ENCODE measurements at regions not wholly inside any gene's neighbourhood (a gene's known extent, or its start where the extent isn't known, plus 50 kb on each side); places are given as distances from the start of the nearest gene placed in this dataset.

GRCh38 chr11:24238771-24239645 is 257.8 kb upstream of the LUZP2 start:
- 64 to 79% methylated on average over 3 of the region's 3 CpGs for WGBS, 2 donors
- ATAC-seq (ENCODE audit: insufficient read depth, low FRiP score) (peak; percentile 60), DNase-seq (peak in 1 of 3 donors; percentile 20)
- H3K27me3 ChIP-seq (ENCODE audit: control insufficient read depth in 3 of 3, insufficient read depth in 3 of 3, low read length in 2 of 3) = no peaks in the 10 kb centered on the region
- TF ChIP-seq CTCF (IDR thresholded peaks at IDR 0.05; ENCODE audit: control extremely low read depth, extremely low read depth) = no peak
- no peaks in the 10 kb centered on the region for H3K36me3 ChIP-seq (ENCODE audit: control insufficient read depth in 4 of 4, insufficient read depth in 4 of 4, low read length in 4 of 4)
- no peaks in the 10 kb centered on the region for H3K4me1 ChIP-seq (ENCODE audit: control insufficient read depth in 5 of 5, insufficient read depth in 5 of 5, low read length in 5 of 5)
- no peaks in the 10 kb centered on the region for H3K9me3 ChIP-seq (ENCODE audit: control insufficient read depth in 4 of 4, insufficient read depth in 3 of 4, low read length in 3 of 4)
- H3K27ac ChIP-seq (ENCODE audit: low read depth in 1 of 2, low read length in 1 of 2) = no peak overlapping the region
- H3K9ac ChIP-seq (ENCODE audit: insufficient read depth in 1 of 2, low read length in 2 of 2) = no peak overlapping the region
- H3K4me3 ChIP-seq = no peak overlapping the region

- no peak for TF ChIP-seq CTCF (IDR thresholded peaks at IDR 0.05; ENCODE audit: control extremely low read depth, extremely low read depth)
- ATAC-seq (ENCODE audit: insufficient read depth, low FRiP score) = no peak
- no peak overlapping the region for H3K27ac ChIP-seq (ENCODE audit: low read depth in 1 of 2, low read length in 1 of 2)
Observed at GRCh38 chr11:24239930-24240329, 256.9 kb upstream of the LUZP2 start.

GRCh38 chr11:24240496-24241175 is 256.2 kb upstream of the LUZP2 start:
- H3K4me1 ChIP-seq (ENCODE audit: control insufficient read depth in 5 of 5, insufficient read depth in 5 of 5, low read length in 5 of 5) = no peaks in the 10 kb centered on the region

More at GRCh38 chr11:24239930-24240329, 256.9 kb upstream of the LUZP2 start:
- DNase-seq = no peak
- H3K27me3 ChIP-seq (ENCODE audit: control insufficient read depth in 3 of 3, insufficient read depth in 3 of 3, low read length in 2 of 3) = no peaks in the 10 kb centered on the region
- no peaks in the 10 kb centered on the region for H3K9me3 ChIP-seq (ENCODE audit: control insufficient read depth in 4 of 4, insufficient read depth in 3 of 4, low read length in 3 of 4)
- no peaks in the 10 kb centered on the region for H3K36me3 ChIP-seq (ENCODE audit: control insufficient read depth in 4 of 4, insufficient read depth in 4 of 4, low read length in 4 of 4)
- H3K4me3 ChIP-seq = no peak overlapping the region
- no peak overlapping the region for H3K9ac ChIP-seq (ENCODE audit: insufficient read depth in 1 of 2, low read length in 2 of 2)
- H3K4me1 ChIP-seq (ENCODE audit: control insufficient read depth in 5 of 5, insufficient read depth in 5 of 5, low read length in 5 of 5) = no peaks in the 10 kb centered on the region

More at GRCh38 chr11:24240496-24241175, 256.2 kb upstream of the LUZP2 start:
- DNase-seq = no peak
- Histone ChIP-seq H3K9ac (ENCODE audit: insufficient read depth in 1 of 2, low read length in 2 of 2) (no peak overlapping the region), H3K4me3 (no peak overlapping the region), H3K27ac (ENCODE audit: low read depth in 1 of 2, low read length in 1 of 2) (no peak overlapping the region), H3K36me3 (ENCODE audit: control insufficient read depth in 4 of 4, insufficient read depth in 4 of 4, low read length in 4 of 4) (no peaks in the 10 kb centered on the region), H3K9me3 (ENCODE audit: control insufficient read depth in 4 of 4, insufficient read depth in 3 of 4, low read length in 3 of 4) (no peaks in the 10 kb centered on the region), H3K27me3 (ENCODE audit: control insufficient read depth in 3 of 3, insufficient read depth in 3 of 3, low read length in 2 of 3) (no peaks in the 10 kb centered on the region)
- ATAC-seq (ENCODE audit: insufficient read depth, low FRiP score) = no peak
- no peak for TF ChIP-seq CTCF (IDR thresholded peaks at IDR 0.05; ENCODE audit: control extremely low read depth, extremely low read depth)
- WGBS, 2 donors = 69 to 72% methylated on average over 1 of the region's 1 CpG

Data from lung (tissue), 11 donors.